ENCODE measurements at regions not wholly inside any gene's neighbourhood (a gene's known extent, or its start where the extent isn't known, plus 50 kb on each side); places are given as distances from the start of the nearest gene placed in this dataset.

DNA sequence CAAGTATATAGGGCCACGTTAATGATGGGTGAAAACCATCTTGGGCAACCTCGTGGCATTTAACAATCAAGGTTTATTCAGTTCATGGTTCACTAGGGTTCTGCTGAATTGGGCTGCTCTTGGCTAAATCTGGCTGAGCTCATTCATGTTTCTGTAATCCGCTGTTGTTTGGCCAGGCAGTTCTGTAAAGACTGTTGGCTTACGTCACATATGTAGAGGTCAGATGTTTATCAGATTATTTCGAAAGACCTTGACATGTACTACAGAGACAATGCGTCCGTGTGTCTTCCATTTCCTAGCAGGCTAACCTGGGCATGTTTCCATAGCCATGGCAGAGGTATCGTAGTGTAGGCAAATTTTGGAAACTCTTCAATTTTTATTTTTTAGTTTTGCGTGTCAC, 190.0 kb upstream of the ZWINT start:
- no peak overlapping the region for H3K4me3 ChIP-seq (ENCODE audit: low read length)
- H3K36me3 ChIP-seq (ENCODE audit: insufficient read depth, low read length) = no peaks in the 10 kb centered on the region
- Mint-ChIP-seq H3K4me3 (no peak overlapping the region), H3K36me3 (ENCODE audit: low read depth) (no peaks in the 10 kb centered on the region), H3K27me3 (no peaks in the 10 kb centered on the region), H3K4me1 (ENCODE audit: low read depth) (no peaks in the 10 kb centered on the region), H3K27ac (no peak overlapping the region), H3K9me3 (peaks cover 22% of the 10 kb centered on the region)
- DNase-seq (no peak), ATAC-seq (ENCODE audit: poor library complexity) (no peak)
- H3K9me3 ChIP-seq (ENCODE audit: control insufficient read depth in 1 of 2, insufficient read depth in 1 of 2, low read length in 2 of 2) = no peaks in the 10 kb centered on the region
- no peak overlapping the region for H3K27ac ChIP-seq (ENCODE audit: low read depth in 1 of 2, low read length in 2 of 2)
- ChIA-PET POLR2A (no interaction called here), CTCF (no interaction called here)
- H3K4me1 ChIP-seq (ENCODE audit: insufficient read depth, low read length) = no peaks in the 10 kb centered on the region
- H3K27me3 ChIP-seq (ENCODE audit: control insufficient read depth in 1 of 2, insufficient read depth in 2 of 2, low read length in 2 of 2) = no peaks in the 10 kb centered on the region
- intact Hi-C loops (cut with DNase I, micrococcal nuclease) = no loop called here
- TF ChIP-seq, protein P1, sequence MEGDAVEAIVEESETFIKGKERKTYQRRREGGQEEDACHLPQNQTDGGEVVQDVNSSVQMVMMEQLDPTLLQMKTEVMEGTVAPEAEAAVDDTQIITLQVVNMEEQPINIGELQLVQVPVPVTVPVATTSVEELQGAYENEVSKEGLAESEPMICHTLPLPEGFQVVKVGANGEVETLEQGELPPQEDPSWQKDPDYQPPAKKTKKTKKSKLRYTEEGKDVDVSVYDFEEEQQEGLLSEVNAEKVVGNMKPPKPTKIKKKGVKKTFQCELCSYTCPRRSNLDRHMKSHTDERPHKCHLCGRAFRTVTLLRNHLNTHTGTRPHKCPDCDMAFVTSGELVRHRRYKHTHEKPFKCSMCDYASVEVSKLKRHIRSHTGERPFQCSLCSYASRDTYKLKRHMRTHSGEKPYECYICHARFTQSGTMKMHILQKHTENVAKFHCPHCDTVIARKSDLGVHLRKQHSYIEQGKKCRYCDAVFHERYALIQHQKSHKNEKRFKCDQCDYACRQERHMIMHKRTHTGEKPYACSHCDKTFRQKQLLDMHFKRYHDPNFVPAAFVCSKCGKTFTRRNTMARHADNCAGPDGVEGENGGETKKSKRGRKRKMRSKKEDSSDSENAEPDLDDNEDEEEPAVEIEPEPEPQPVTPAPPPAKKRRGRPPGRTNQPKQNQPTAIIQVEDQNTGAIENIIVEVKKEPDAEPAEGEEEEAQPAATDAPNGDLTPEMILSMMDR (IDR thresholded peaks at IDR 0.05) = no peak

- no peaks in the 10 kb centered on the region for H3K36me3 ChIP-seq (ENCODE audit: insufficient read depth, low read length)
- H3K4me3 ChIP-seq (ENCODE audit: low read length) = no peak overlapping the region
- ChIA-PET CTCF (no interaction called here), POLR2A (no interaction called here)
- no peak overlapping the region for H3K4me3 Mint-ChIP-seq
- H3K9me3 Mint-ChIP-seq = peaks cover 13% of the 10 kb centered on the region
- TF ChIP-seq, protein P1 (IDR thresholded peaks at IDR 0.05) = no peak
- H3K36me3 Mint-ChIP-seq (ENCODE audit: low read depth) = no peaks in the 10 kb centered on the region
- H3K4me1 ChIP-seq (ENCODE audit: insufficient read depth, low read length) = no peaks in the 10 kb centered on the region
- H3K4me1 Mint-ChIP-seq (ENCODE audit: low read depth) = no peaks in the 10 kb centered on the region
- H3K27me3 ChIP-seq (ENCODE audit: control insufficient read depth in 1 of 2, insufficient read depth in 2 of 2, low read length in 2 of 2) = no peaks in the 10 kb centered on the region
- H3K27ac ChIP-seq (ENCODE audit: low read depth in 1 of 2, low read length in 2 of 2) = no peak overlapping the region
- DNase-seq = no peak
- H3K27ac Mint-ChIP-seq = no peak overlapping the region
- H3K27me3 Mint-ChIP-seq = no peaks in the 10 kb centered on the region
- intact Hi-C loops (cut with DNase I, micrococcal nuclease) = no loop called here
- no peak for ATAC-seq (ENCODE audit: poor library complexity)
- no peaks in the 10 kb centered on the region for H3K9me3 ChIP-seq (ENCODE audit: control insufficient read depth in 1 of 2, insufficient read depth in 1 of 2, low read length in 2 of 2)
Observed at GRCh38 chr10:56547163-56547562, 186.1 kb upstream of the ZWINT start.

DNA sequence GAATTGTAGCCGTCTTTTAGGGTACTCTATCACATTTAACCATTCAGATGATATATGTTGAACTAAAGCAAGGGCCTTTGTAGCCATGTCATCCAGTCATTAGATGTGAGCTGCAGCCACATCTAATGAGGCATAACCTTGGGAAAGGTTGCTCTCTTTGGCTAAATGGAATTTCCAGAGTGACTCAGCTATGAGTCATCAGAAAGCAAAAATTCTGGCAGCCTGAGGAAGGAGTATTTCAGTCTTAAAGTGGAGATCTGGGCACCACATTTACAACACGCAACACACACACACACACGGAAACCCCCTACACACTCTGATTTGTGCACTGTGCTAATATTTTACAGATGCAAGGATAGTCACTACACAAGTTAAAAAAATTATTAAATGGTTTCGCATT, 176.9 kb upstream of the ZWINT start:
- H3K4me1 ChIP-seq (ENCODE audit: insufficient read depth, low read length) = no peaks in the 10 kb centered on the region
- H3K27ac ChIP-seq (ENCODE audit: low read depth in 1 of 2, low read length in 2 of 2) = no peak overlapping the region
- ChIA-PET CTCF (no interaction called here), POLR2A (no interaction called here)
- H3K27me3 Mint-ChIP-seq = no peaks in the 10 kb centered on the region
- H3K27me3 ChIP-seq (ENCODE audit: control insufficient read depth in 1 of 2, insufficient read depth in 2 of 2, low read length in 2 of 2) = no peaks in the 10 kb centered on the region
- H3K27ac Mint-ChIP-seq = no peak overlapping the region
- H3K4me3 ChIP-seq (ENCODE audit: low read length) = no peak overlapping the region
- no peaks in the 10 kb centered on the region for H3K36me3 ChIP-seq (ENCODE audit: insufficient read depth, low read length)
- no peaks in the 10 kb centered on the region for H3K9me3 ChIP-seq (ENCODE audit: control insufficient read depth in 1 of 2, insufficient read depth in 1 of 2, low read length in 2 of 2)
- intact Hi-C loops (cut with DNase I, micrococcal nuclease) = no loop called here
- no peaks in the 10 kb centered on the region for H3K4me1 Mint-ChIP-seq (ENCODE audit: low read depth)
- ATAC-seq (ENCODE audit: poor library complexity) = no peak
- no peak for DNase-seq
- no peaks in the 10 kb centered on the region for H3K36me3 Mint-ChIP-seq (ENCODE audit: low read depth)
- H3K9me3 Mint-ChIP-seq = no peaks in the 10 kb centered on the region
- no peak overlapping the region for H3K4me3 Mint-ChIP-seq
- TF ChIP-seq, protein P1 (IDR thresholded peaks at IDR 0.05) = no peak

Measured in CD4-positive, alpha-beta T cell (primary cell).